Hepatocyte (in vitro differentiated cells): ENCODE measurements at regions not wholly inside any gene's neighbourhood (a gene's known extent, or its start where the extent isn't known, plus 50 kb on each side); places are given as distances from the start of the nearest gene placed in this dataset.

Experiments
- EZH2phosphoT487 ChIP-seq: fragments of 200-600 bp; sonication (generic); IDR thresholded peaks from one replicate; pipeline ENCODE4 v1.6.1; 2018; ENCODE audit warnings: antibody characterized with exemption, mild to moderate bottlenecking, low read depth, moderate library complexity; ENCODE audit not compliant: unreplicated experiment, severe bottlenecking
- TF ChIP-seq, protein P1 (sequence below): fragments of 200-600 bp; sonication (generic); IDR thresholded peaks from 2 replicates; pipeline ENCODE4 v1.5.1; 2016; ENCODE audit warnings: antibody characterized with exemption, mild to moderate bottlenecking; ENCODE audit not compliant: poor library complexity

DNA sequence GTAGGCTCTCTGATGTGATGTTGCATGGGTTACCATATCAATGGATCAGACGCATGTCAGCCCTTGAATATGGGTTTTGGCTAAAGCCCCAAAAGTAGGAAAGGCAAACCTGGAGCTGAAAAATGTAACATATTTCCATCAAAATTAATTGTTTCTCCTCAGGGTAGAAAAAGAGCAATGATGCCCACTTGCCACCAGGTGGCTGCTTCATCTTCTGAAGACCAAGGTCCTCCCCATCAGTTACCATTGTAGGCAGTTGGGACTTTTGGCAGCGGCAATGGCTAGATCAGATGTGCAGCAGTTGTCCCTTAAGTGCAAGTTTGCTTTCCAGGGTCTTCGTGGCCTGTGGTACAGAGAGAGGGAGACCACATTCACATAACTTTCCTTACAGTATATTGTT, 118.2 kb downstream of the NAF1 start:
- TF ChIP-seq, protein P1, sequence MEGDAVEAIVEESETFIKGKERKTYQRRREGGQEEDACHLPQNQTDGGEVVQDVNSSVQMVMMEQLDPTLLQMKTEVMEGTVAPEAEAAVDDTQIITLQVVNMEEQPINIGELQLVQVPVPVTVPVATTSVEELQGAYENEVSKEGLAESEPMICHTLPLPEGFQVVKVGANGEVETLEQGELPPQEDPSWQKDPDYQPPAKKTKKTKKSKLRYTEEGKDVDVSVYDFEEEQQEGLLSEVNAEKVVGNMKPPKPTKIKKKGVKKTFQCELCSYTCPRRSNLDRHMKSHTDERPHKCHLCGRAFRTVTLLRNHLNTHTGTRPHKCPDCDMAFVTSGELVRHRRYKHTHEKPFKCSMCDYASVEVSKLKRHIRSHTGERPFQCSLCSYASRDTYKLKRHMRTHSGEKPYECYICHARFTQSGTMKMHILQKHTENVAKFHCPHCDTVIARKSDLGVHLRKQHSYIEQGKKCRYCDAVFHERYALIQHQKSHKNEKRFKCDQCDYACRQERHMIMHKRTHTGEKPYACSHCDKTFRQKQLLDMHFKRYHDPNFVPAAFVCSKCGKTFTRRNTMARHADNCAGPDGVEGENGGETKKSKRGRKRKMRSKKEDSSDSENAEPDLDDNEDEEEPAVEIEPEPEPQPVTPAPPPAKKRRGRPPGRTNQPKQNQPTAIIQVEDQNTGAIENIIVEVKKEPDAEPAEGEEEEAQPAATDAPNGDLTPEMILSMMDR, result peak; percentile 46
- no peak for TF ChIP-seq EZH2phosphoT487
